ENCODE measurements at regions not wholly inside any gene's neighbourhood (a gene's known extent, or its start where the extent isn't known, plus 50 kb on each side); places are given as distances from the start of the nearest gene placed in this dataset.

DNA sequence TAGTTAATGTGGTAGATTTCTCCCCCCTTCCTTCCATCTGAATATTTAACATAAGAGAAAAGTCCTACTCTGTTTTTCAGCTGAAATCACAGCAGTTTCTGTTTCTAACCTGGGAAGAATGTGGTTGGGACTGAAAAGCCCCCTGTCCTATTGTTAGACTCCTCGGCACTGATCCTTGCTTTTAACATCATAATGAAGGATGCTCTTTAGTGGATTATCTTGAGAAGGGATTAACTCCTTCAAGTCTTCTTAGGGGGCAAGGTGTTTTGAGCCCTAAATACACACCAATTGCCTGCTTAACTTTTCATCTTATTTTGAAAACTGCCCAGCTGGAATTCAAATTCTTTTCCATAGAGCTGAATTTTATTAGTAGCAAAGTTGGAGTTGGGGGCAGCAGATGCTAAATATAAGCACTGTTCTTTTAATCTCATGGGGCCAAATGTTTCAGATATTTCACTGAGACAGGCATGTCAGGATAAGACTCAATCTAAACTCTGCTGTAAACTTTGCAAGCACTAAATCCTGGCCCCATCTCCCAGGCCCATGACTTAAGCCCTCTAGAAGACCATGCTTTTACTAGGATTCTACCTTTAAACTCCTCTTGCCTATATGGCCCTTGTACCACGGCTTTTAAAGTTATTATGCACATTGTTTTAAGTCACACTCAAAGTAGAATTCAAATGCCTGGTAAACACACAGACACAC, 243.2 kb upstream of the NR2F2 start:
- intact Hi-C loops (cut with DNase I) = no loop called here
- DNase-seq (ENCODE audit: missing footprints) (no peak), ATAC-seq (no peak)

DNA sequence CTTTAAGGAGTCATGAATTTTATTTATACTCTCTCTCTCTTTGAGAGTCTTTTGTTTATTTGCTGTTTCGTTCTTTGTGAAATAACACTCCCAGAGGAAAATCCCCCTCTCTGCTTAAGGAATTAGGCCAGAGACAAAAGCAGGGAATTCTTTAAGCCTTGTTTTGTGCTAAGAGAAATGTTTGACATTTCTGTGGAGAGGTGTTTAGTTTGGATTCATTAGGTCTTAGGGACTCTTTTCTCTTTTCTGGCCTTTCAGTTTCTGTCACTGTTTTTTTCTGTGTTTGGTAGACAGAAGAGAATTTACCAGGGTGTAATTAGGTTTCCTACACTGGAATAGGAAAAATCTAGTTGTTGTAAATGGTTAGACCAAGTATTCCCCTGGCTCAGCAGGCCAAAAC, 241.8 kb upstream of the NR2F2 start:
- intact Hi-C loops (cut with DNase I) = no loop called here
- DNase-seq (ENCODE audit: missing footprints) (no peak), ATAC-seq (no peak)

DNA sequence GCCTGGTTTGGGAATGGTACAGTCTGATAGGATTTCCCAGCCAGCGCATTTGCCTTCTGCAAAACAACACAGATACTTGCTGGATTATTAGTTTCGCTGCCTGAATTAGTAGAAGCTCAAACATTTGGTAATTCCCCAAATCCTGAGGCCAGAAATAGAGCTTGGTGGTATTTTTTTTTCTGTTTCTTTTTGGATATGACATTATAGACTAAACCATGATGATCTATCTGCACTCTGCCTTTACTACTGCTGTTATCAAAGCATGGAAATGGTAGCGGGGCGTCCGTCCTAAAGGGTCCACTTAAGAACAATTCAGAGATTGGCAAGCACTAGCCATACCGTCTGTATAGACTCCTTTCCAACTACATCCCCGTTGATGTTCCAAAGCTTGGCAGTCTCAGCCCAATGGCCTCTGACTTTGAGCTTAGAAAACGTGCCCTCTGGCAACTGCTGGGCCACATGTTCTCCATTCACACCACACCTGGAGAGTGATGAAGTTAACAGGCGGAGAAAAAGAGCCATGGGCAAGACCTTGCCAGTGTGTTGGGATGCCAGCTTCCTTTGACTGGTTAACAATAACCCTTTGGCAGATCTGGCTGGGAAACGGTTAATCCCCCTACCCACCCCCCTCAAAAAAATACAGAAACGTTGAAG, 241.0 kb upstream of the NR2F2 start:
- DNase-seq (ENCODE audit: missing footprints) (no peak), ATAC-seq (peak; percentile 78)
- intact Hi-C loops (cut with DNase I) = no loop called here

- DNase-seq (ENCODE audit: missing footprints) (no peak), ATAC-seq (no peak)
- intact Hi-C loops (cut with DNase I) = no loop called here
Observed at GRCh38 chr15:96092186-96092585, 238.3 kb upstream of the NR2F2 start.

GRCh38 chr15:96093063-96093462, 237.4 kb upstream of the NR2F2 start:
- intact Hi-C loops (cut with DNase I) = no loop called here
- no peak for ATAC-seq
- no peak for DNase-seq (ENCODE audit: missing footprints)

GRCh38 chr15:96097661-96098060, 232.8 kb upstream of the NR2F2 start:
- no peak for ATAC-seq
- no peak for DNase-seq (ENCODE audit: missing footprints)
- intact Hi-C loops (cut with DNase I) = no loop called here

GRCh38 chr15:96102631-96103030, 227.9 kb upstream of the NR2F2 start:
- intact Hi-C loops (cut with DNase I) = no loop called here
- no peak for DNase-seq (ENCODE audit: missing footprints)
- ATAC-seq = no peak

- no peak for DNase-seq (ENCODE audit: missing footprints)
- no peak for ATAC-seq
- intact Hi-C loops (cut with DNase I) = no loop called here
Observed at GRCh38 chr15:96106181-96106580, 224.3 kb upstream of the NR2F2 start.

GRCh38 chr15:96106628-96107027, 223.9 kb upstream of the NR2F2 start:
- no peak for ATAC-seq
- DNase-seq (ENCODE audit: missing footprints) = no peak
- intact Hi-C loops (cut with DNase I) = no loop called here

DNA sequence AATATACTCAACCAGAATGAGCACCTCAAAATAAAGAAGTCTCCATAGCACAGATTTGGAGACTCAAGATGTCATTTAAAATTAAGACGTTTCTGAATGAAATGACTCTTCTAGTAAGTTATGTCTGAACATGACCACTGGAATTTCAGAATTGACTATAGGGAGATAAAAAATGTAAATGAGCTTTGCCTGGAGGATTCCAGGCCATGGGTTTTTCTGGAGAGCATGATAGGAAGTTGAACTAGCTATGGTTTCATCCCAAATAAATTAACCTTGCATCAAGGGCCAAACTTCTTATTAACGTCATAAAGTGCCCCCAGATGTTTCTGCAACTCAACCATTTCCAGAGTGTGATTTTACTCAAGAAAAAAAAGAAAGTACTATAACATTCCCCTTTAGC, 222.6 kb upstream of the NR2F2 start:
- intact Hi-C loops (cut with DNase I) = no loop called here
- DNase-seq (ENCODE audit: missing footprints) = no peak

GRCh38 chr15:96108405-96108804, 222.1 kb upstream of the NR2F2 start:
- ATAC-seq (no peak), DNase-seq (ENCODE audit: missing footprints) (no peak)
- intact Hi-C loops (cut with DNase I) = no loop called here

More for the DNA sequence above, 222.6 kb upstream of the NR2F2 start:
- no peak for ATAC-seq

DNA sequence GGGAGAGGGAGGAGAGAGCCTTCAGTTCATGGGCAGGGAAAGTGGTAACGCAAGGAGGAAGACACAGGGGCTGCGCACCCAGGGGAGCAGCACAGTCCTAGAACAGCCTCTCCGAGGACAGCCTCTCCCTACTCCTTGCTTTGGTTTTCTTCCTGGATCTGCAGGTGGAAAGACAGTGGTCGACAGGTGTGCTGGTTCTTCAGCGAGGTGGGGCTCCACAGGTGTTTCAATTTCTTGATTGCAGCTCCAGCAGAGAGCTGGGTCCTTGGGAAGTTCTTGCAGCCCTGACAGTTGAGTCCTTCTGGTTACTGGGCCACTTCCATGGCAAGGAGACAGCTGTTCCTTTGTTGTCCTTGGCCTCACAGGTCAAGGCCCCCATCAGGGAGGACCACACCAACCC, 220.7 kb upstream of the NR2F2 start:
- no peak for ATAC-seq
- DNase-seq (ENCODE audit: missing footprints) = no peak
- intact Hi-C loops (cut with DNase I) = loop anchor here (5.0 kb wide), 1 partner anchor 173 kb away; no protein-coding TSS in a partner anchor

- intact Hi-C loops (cut with DNase I) = loop anchor here (5.0 kb wide), 1 partner anchor 175 kb away; no protein-coding TSS in a partner anchor
- DNase-seq (ENCODE audit: missing footprints) (no peak), ATAC-seq (no peak)
Observed at GRCh38 chr15:96112018-96112417, 218.5 kb upstream of the NR2F2 start.

- intact Hi-C loops (cut with DNase I) = no loop called here
Observed at GRCh38 chr15:96115642-96116041, 214.9 kb upstream of the NR2F2 start.

GRCh38 chr15:96117270-96117669, 213.2 kb upstream of the NR2F2 start:
- no peak for DNase-seq (ENCODE audit: missing footprints)
- no peak for ATAC-seq
- intact Hi-C loops (cut with DNase I) = no loop called here

More at GRCh38 chr15:96115642-96116041, 214.9 kb upstream of the NR2F2 start:
- ATAC-seq (no peak), DNase-seq (ENCODE audit: missing footprints) (no peak)

DNA sequence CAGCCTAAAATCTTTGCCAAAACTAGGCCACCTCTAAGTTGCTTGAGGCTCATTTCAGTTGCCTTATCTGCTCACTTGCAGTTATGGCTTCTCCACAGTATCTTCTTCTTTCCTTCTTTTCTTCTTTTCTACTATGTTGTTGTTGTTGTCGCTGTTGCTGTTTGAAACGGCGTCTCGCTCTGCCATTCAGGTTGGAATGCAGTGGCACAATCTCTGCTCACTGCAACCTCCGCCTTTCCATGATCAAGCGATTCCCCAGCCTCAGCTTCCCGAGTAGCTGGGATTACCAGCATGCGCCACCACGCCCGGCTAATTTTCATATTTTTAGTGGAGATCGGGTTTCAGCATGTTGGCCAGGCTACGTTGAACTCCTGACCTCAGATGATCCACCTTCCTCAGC, 210.8 kb upstream of the NR2F2 start:
- ATAC-seq (no peak), DNase-seq (ENCODE audit: missing footprints) (no peak)
- intact Hi-C loops (cut with DNase I) = no loop called here

DNA sequence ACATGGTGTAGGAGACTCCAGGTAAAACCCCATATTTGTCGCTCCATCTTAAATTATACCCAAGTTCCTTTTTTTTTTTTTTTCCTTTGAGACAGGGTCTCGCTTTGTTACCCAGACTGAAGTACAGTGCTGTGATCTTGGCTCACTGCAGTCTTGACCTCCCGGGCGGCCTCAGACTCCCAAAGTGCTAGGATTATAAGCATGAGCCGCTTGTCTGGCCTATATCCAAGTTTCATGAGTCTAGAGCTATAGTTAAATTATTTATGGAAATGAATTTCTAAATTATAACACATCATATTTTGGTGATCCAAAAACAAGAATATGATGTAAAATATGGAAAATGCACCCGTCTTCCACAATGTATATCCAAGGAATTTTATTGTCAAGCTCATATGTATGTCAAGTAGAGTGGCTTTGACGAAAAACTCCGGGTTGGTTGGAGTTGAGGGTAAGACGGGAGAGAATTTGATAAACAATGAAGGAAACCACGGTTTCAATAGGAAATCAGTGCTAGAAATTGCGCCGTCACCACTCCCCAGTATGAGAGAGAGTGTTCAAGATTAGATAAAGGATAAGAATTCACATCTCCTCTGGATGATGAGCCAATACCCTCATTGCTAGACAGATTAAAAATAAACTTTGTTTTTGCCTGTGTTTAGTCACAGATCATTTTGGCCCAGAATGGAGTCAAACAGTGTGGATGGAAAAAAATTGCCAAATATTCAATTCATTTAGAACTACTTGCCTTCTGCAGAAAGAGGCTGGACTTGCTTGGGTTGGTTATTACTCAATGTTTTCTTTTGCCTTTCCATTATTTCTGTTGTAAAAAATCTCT, 209.2 kb upstream of the NR2F2 start:
- ATAC-seq (no peak), DNase-seq (ENCODE audit: missing footprints) (no peak)
- intact Hi-C loops (cut with DNase I) = no loop called here

- DNase-seq (ENCODE audit: missing footprints) (no peak), ATAC-seq (no peak)
- intact Hi-C loops (cut with DNase I) = no loop called here
Observed at GRCh38 chr15:96122077-96123027, 208.1 kb upstream of the NR2F2 start.

GRCh38 chr15:96123028-96123400, 207.5 kb upstream of the NR2F2 start:
- no peak for ATAC-seq
- intact Hi-C loops (cut with DNase I) = no loop called here
- no peak for DNase-seq (ENCODE audit: missing footprints)
